GM19463 (cell line): ENCODE measurements at regions not wholly inside any gene's neighbourhood (a gene's known extent, or its start where the extent isn't known, plus 50 kb on each side); places are given as distances from the start of the nearest gene placed in this dataset.
"Not testable (repeated sequence)": the region's sequence is repeated elsewhere in the genome, so short reads cannot be mapped to it uniquely, and the experiment has no call there.

Source experiments
- ATAC-seq: cut with Tn5 transposase; IDR thresholded peaks from one replicate; pipeline ENCODE4 v1.9.1; 2021; ENCODE audit warnings: mild to moderate bottlenecking, moderate library complexity; ENCODE audit not compliant: unreplicated experiment

GRCh38 chr10:33630761-33631160 is 296.3 kb upstream of the NRP1 start:
- ATAC-seq, result no peak

GRCh38 chr10:33627611-33628010 is 293.1 kb upstream of the NRP1 start:
- no peak for ATAC-seq

DNA sequence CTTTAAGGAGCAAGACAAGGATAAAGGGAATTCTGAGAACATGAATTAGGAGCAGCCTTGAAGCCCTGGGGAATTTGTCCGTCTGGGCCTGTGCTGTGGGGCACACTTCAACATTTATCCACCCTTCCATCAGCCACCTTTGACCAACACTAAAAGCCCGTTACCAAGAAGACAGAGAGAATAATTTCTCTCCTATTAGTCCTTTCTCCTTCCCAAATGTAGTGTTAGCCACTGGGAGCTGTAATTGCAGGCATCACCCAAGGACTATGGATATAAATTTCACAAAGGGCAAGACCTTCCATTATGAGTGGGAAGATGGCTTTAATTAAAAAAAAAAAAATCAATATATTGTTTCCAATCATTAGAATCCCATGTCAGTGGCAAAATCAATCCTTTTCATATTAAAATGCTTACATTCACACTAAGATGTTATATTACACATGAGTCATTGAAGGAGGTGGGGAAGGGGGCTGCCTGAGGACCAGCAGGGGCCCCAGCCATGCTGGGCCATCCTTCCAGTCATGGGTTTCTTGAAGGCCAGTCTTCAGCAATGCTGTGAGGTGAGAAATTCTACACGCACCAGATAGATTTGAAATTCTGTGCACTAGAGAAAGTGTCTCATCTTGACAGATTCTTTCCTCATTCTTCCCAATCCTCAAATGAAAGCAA is 292.5 kb upstream of the NRP1 start:
- no peak for ATAC-seq

- no peak for ATAC-seq
These were observed 289.2 kb upstream of the NRP1 start for GRCh38 chr10:33623669-33624068.

- no peak for ATAC-seq
These were observed 286.6 kb upstream of the NRP1 start for GRCh38 chr10:33621101-33621500.

- no peak for ATAC-seq
These were observed 283.7 kb upstream of the NRP1 start for GRCh38 chr10:33618196-33618595.

DNA sequence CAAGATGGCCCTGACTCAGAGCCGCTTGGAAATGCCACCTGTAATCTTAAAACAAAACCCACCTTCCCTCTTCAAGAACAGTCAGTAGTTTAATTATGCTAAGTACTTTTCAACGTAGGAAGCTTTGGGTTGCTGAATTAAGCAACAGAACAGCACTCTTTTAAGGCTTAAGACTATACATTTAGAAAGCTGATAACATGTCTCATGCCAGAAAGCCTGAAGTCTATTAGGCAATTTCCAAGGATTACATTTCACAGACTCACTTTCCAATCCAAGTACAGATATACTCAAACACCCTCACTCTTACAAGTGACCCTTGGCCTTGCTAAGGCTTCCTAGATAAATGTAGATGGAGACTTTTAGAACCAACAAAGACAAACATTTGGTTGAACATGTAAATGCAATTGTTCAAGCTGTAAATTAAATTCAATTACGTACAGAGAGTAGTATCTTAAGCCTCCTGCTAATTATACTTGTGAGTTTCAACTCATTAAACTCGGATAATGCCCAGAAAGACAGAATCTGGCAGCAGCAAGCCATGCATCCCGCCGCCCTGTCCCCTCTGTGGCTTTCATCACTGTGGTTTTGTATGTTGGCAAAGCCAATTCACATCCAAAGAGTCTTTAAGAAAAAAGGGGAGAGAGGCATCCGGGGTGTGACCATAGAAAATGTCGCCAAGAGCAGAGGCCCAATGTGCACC is 283.1 kb upstream of the NRP1 start:
- ATAC-seq, result no peak

DNA sequence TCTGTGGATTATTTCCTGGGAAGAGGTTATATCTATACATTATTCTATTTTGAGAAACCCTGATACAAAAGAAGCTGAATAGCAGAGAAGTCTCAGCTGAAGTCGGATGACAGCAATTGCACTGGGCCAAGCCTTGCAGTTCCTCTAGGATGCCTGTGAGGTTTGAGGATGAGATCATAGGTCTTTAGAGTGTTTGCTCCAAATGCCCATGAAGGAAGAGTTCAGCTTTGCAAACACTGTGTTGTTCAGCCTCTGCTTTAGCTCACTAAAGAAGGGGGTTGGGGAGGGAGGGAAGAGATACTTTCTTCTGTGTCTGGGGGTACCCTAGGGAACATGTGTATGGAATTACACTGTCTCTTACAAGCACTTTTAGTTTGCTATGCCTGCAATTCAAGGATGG is 282.5 kb upstream of the NRP1 start:
- no peak for ATAC-seq

GRCh38 chr10:33612551-33612950 is 278.1 kb upstream of the NRP1 start:
- ATAC-seq, result no peak

DNA sequence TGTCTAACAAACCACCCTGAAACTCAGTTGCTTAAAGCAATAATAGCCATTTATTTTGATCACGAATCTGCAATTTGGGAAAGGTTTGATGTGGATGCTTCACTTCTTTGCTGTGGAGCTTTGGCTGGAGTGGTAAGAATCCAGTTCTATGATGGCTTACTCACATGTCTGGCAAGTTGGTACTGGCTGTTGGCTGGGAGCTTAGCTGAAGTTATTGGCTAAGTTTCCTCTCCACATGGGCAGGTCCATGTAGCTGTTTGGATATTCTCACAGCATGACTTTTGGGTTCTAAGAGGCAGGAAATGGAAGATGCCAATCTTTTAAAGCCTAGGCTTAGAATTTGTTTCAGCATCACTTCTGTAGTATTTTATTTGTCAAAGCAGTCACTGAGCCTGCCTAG is 277.6 kb upstream of the NRP1 start:
- no peak for ATAC-seq

- ATAC-seq, result no peak
These were observed 277.0 kb upstream of the NRP1 start for GRCh38 chr10:33611423-33611822.

GRCh38 chr10:33609546-33609945 is 275.1 kb upstream of the NRP1 start:
- ATAC-seq, result no peak

DNA sequence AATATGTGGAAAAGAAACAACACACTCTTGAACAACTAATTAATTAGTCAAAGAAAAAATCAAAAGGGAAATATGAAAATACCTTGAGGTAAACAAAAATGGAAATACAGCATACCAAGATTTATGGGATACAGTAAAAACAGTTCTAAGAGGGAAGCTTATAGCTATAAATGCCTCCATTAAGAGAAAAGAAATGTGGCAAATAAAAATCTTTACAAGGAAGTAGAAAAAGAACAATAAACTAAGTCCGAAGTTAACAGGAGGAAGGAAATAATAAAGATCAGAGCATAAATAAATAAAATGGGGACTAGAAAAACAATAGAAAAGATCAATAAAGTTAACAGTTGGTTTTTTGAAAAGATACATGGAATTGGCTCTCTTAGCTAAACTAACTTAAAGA is 267.8 kb upstream of the NRP1 start:
- ATAC-seq, result no peak

- ATAC-seq, result no peak
These were observed 265.9 kb upstream of the NRP1 start for GRCh38 chr10:33600381-33600780.

GRCh38 chr10:33596422-33596821 is 262.0 kb upstream of the NRP1 start:
- ATAC-seq, result no peak

GRCh38 chr10:33594475-33594874 is 260.0 kb upstream of the NRP1 start:
- ATAC-seq, result peak; percentile 83

DNA sequence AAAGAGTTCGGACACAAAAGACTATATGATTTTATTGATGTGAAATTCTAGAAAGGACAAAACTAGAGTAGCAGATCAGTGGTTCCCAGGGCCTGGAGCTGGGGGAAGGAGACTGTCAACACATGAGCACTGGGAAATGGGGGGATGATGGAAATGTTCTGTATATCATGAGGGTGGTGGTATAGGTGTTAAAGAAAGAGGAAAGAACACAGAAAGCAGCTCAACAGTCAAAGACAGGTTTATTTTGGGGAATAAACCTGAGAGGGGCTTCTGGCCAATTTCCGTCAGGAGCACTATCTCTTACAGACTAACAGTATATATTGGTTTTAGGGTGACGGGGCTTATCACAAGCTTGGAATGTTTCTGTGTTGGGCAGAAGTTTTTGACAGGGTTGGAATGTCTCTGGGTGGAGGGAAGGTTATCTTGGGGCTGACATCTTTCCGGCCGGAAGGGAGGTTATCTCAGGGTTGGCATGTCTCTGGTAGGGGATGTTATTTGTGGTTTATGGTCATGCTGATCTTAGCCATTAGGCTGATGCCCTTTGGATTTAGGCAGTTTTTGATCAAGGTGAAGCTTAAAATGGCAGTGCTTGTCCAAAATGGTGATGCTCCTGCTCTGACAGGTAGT is 254.6 kb upstream of the NRP1 start:
- ATAC-seq, result no peak

GRCh38 chr10:33584596-33584995 is 250.1 kb upstream of the NRP1 start:
- not testable (repeated sequence) for ATAC-seq

- ATAC-seq, result no peak
These were observed 245.5 kb upstream of the NRP1 start for GRCh38 chr10:33579996-33580395.

- no peak for ATAC-seq
These were observed 239.1 kb upstream of the NRP1 start for GRCh38 chr10:33573606-33574005.

- no peak for ATAC-seq
These were observed 237.1 kb upstream of the NRP1 start for GRCh38 chr10:33571616-33572015.

- no peak for ATAC-seq
These were observed 236.0 kb upstream of the NRP1 start for GRCh38 chr10:33570495-33570894.
